Caco-2 (cell line): ENCODE measurements at regions not wholly inside any gene's neighbourhood (a gene's known extent, or its start where the extent isn't known, plus 50 kb on each side); places are given as distances from the start of the nearest gene placed in this dataset.

Experiments
- BruUV-seq: library from RNA; stranded (reverse); fragments of 400-500 nt; replicated peaks from 2 replicates; lab custom pipeline; 2021; lab: Mats Ljungman, UMichigan
- CTCF ChIA-PET: fragments of 300-600 bp; sonication (Branson Sonifier 250); formaldehyde crosslinking; loops from one replicate; lab custom pipeline; 2022; ENCODE audit warnings: antibody characterized with exemption; lab: Charles Lee
- POLR2A ChIA-PET: fragments of 300-600 bp; sonication (Branson Sonifier 250); formaldehyde crosslinking; loops from one replicate; lab custom pipeline; 2022; ENCODE audit warnings: antibody characterized with exemption; lab: Charles Lee
- DNase-seq, 2 experiments: peaks; one replicate each; pipeline versions ENCODE4 v3.0.0 to v3.0.0-alpha.2; 2020 to 2022
- H3K27me3 ChIP-seq: replicated peaks from 2 replicates; pipeline ENCODE4 v1.6.0; 2011; ENCODE audit warnings: low read length; ENCODE audit not compliant: control insufficient read depth, insufficient read depth
- H3K36me3 ChIP-seq: 2 replicates; pipeline ENCODE4 v1.5.1; 2011; ENCODE audit warnings: low read length; ENCODE audit not compliant: control insufficient read depth, insufficient read depth
- H3K4me1 ChIP-seq: fragments of 250-450 bp; sonication (Bioruptor Pico); 2 replicates; pipeline ENCODE4 v1.5.1; 2020; ENCODE audit warnings: mild to moderate bottlenecking
- H3K4me3 ChIP-seq: 2 replicates; pipeline ENCODE4 v1.5.1; 2011; ENCODE audit warnings: low read depth, mild to moderate bottlenecking, control low read depth, low read length
- H3K9me3 ChIP-seq: fragments of 250-450 bp; sonication (Bioruptor Pico); 2 replicates; pipeline ENCODE4 v1.5.1; 2020; ENCODE audit warnings: mild to moderate bottlenecking, moderate library complexity
- H3K27ac Mint-ChIP-seq: one replicate; pipeline ENCODE4 v1.8.0; 2022; ENCODE audit warnings: mixed read lengths; ENCODE audit not compliant: unreplicated experiment
- H3K27me3 Mint-ChIP-seq: one replicate; pipeline ENCODE4 v1.8.0; 2022; ENCODE audit warnings: mixed read lengths; ENCODE audit not compliant: insufficient read depth, unreplicated experiment
- H3K36me3 Mint-ChIP-seq: one replicate; pipeline ENCODE4 v1.8.0; 2022; ENCODE audit warnings: mild to moderate bottlenecking, mixed read lengths; ENCODE audit not compliant: insufficient read depth, unreplicated experiment
- H3K4me1 Mint-ChIP-seq: one replicate; pipeline ENCODE4 v1.8.0; 2022; ENCODE audit warnings: low read depth, mixed read lengths; ENCODE audit not compliant: unreplicated experiment
- H3K4me3 Mint-ChIP-seq: one replicate; pipeline ENCODE4 v1.8.0; 2022; ENCODE audit warnings: mild to moderate bottlenecking, moderate library complexity, mixed read lengths; ENCODE audit not compliant: unreplicated experiment
- H3K9me3 Mint-ChIP-seq: one replicate; pipeline ENCODE4 v1.8.0; 2022; ENCODE audit warnings: mixed read lengths; ENCODE audit not compliant: unreplicated experiment
- intact Hi-C: fragments of 100-400 bp; cut with micrococcal nuclease; formaldehyde crosslinking; loops from one replicate; pipeline ENCODE4 v1.10.0; 2022; ENCODE audit not compliant: unreplicated experiment
- TF ChIP-seq, protein P1 (sequence below), 2 experiments: fragments of 200-600 bp in 1 of 2; IDR thresholded peaks; 1 replicate in 1 of 2; 2 replicates in 1 of 2; pipeline versions ENCODE4 v1.5.1 to v1.8.0; 2011 to 2022; ENCODE audit warnings: antibody characterized with exemption in 1 of 2, control low read depth in 1 of 2, inconsistent platforms in 1 of 2, low read depth in 1 of 2, low read length in 1 of 2, mild to moderate bottlenecking in 1 of 2, moderate library complexity in 1 of 2; ENCODE audit not compliant: insufficient read depth in 1 of 2, severe bottlenecking in 1 of 2, unreplicated experiment in 1 of 2

- Mint-ChIP-seq H3K27me3 (peaks cover 11% of the 10 kb centered on the region), H3K36me3 (no peaks in the 10 kb centered on the region), H3K9me3 (no peaks in the 10 kb centered on the region), H3K4me3 (no peak overlapping the region), H3K4me1 (no peaks in the 10 kb centered on the region), H3K27ac (no peak overlapping the region)
- ChIA-PET CTCF (no interaction called here), POLR2A (no interaction called here)
- intact Hi-C loops = no loop called here
- H3K4me3 ChIP-seq = no peak overlapping the region
- H3K36me3 ChIP-seq = no peaks in the 10 kb centered on the region
- H3K27me3 ChIP-seq = no peaks in the 10 kb centered on the region
- no TSS peak for BruUV-seq
- DNase-seq = no peak
- TF ChIP-seq, protein P1, sequence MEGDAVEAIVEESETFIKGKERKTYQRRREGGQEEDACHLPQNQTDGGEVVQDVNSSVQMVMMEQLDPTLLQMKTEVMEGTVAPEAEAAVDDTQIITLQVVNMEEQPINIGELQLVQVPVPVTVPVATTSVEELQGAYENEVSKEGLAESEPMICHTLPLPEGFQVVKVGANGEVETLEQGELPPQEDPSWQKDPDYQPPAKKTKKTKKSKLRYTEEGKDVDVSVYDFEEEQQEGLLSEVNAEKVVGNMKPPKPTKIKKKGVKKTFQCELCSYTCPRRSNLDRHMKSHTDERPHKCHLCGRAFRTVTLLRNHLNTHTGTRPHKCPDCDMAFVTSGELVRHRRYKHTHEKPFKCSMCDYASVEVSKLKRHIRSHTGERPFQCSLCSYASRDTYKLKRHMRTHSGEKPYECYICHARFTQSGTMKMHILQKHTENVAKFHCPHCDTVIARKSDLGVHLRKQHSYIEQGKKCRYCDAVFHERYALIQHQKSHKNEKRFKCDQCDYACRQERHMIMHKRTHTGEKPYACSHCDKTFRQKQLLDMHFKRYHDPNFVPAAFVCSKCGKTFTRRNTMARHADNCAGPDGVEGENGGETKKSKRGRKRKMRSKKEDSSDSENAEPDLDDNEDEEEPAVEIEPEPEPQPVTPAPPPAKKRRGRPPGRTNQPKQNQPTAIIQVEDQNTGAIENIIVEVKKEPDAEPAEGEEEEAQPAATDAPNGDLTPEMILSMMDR (IDR thresholded peaks at IDR 0.05; ENCODE audit: insufficient read depth in 1 of 2, low read depth in 1 of 2, low read length in 1 of 2, severe bottlenecking in 1 of 2, unreplicated experiment in 1 of 2) = no peak
- no peaks in the 10 kb centered on the region for H3K9me3 ChIP-seq
- H3K4me1 ChIP-seq = no peaks in the 10 kb centered on the region
These were observed 499.3 kb upstream of the SMIM21 start for GRCh38 chr18:75926811-75927210.

- H3K4me1 Mint-ChIP-seq = no peaks in the 10 kb centered on the region
- H3K9me3 Mint-ChIP-seq = no peaks in the 10 kb centered on the region
- ChIA-PET POLR2A (no interaction called here), CTCF (no interaction called here)
- H3K4me3 Mint-ChIP-seq = no peak overlapping the region
- BruUV-seq = no TSS peak
- Histone ChIP-seq H3K9me3 (no peaks in the 10 kb centered on the region), H3K36me3 (no peaks in the 10 kb centered on the region), H3K27me3 (no peaks in the 10 kb centered on the region), H3K4me1 (no peaks in the 10 kb centered on the region), H3K4me3 (no peak overlapping the region)
- TF ChIP-seq, protein P1 (IDR thresholded peaks at IDR 0.05; ENCODE audit: insufficient read depth in 1 of 2, low read depth in 1 of 2, low read length in 1 of 2, severe bottlenecking in 1 of 2, unreplicated experiment in 1 of 2) = no peak
- DNase-seq = no peak
- H3K27ac Mint-ChIP-seq = no peak overlapping the region
- intact Hi-C loops = no loop called here
- H3K27me3 Mint-ChIP-seq = peaks cover 11% of the 10 kb centered on the region
- H3K36me3 Mint-ChIP-seq = no peaks in the 10 kb centered on the region
These were observed 495.7 kb upstream of the SMIM21 start for GRCh38 chr18:75923169-75923568.

DNA sequence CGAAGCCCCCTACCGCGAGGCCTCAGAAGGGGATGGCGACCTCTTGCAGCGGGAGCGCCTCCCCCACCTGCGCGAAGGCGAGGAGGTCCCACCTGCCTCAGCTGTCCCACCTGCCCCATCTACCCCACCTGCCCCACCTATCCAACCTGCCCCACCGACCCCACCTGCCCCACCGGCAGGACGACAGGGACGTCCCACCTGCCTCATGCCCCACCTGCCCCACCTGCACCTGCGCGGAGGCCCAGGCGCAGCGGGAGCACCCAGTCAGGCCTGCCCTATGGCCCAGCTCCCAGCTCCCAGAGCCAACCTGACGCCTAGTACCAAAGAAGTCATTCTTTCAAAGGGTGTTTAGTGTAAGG lies 489.1 kb upstream of the SMIM21 start:
- Mint-ChIP-seq H3K27me3 (no peaks in the 10 kb centered on the region), H3K4me1 (no peaks in the 10 kb centered on the region), H3K36me3 (no peaks in the 10 kb centered on the region), H3K9me3 (no peaks in the 10 kb centered on the region), H3K27ac (no peak overlapping the region), H3K4me3 (no peak overlapping the region)
- BruUV-seq = no TSS peak
- no peak for DNase-seq
- no peaks in the 10 kb centered on the region for H3K27me3 ChIP-seq
- no peaks in the 10 kb centered on the region for H3K36me3 ChIP-seq
- intact Hi-C loops = no loop called here
- H3K4me3 ChIP-seq = no peak overlapping the region
- TF ChIP-seq, protein P1 (IDR thresholded peaks at IDR 0.05; ENCODE audit: insufficient read depth in 1 of 2, low read depth in 1 of 2, low read length in 1 of 2, severe bottlenecking in 1 of 2, unreplicated experiment in 1 of 2) = no peak
- H3K9me3 ChIP-seq = no peaks in the 10 kb centered on the region
- no peaks in the 10 kb centered on the region for H3K4me1 ChIP-seq
- ChIA-PET CTCF (no interaction called here), POLR2A (no interaction called here)
